Kidney (tissue), 13 donors: ENCODE measurements at regions not wholly inside any gene's neighbourhood (a gene's known extent, or its start where the extent isn't known, plus 50 kb on each side); places are given as distances from the start of the nearest gene placed in this dataset.
A peak's percentile ranks its signal among the peaks of the same experiment; 100 is the strongest.

Source experiments
- DNase-seq, 5 donors: peaks; one replicate each; pipeline ENCODE4 v3.0.0-alpha.2; 2013 to 2020
- FAIRE-seq: peaks from 2 replicates; lab custom pipeline; 2012; peaks lifted over from hg19 to GRCh38; lab: Jason Lieb, UNC
- H3K27ac ChIP-seq, 2 donors: one replicate each; pipeline ENCODE4 v1.7.0; 2013; ENCODE audit warnings: low read depth in 2 of 2, low read length in 2 of 2, inconsistent platforms in 1 of 2
- H3K27me3 ChIP-seq: one replicate; pipeline ENCODE4 v1.7.1; 2013; ENCODE audit warnings: low read length, inconsistent platforms; ENCODE audit not compliant: control insufficient read depth, insufficient read depth
- H3K36me3 ChIP-seq, 3 donors: one replicate each; pipeline versions ENCODE4 v1.7.0 to v1.7.1; 2013; ENCODE audit warnings: low read length in 3 of 3, control low read depth in 1 of 3, inconsistent platforms in 1 of 3; ENCODE audit not compliant: insufficient read depth in 3 of 3, control insufficient read depth in 2 of 3
- H3K4me1 ChIP-seq, 3 donors: one replicate each; pipeline versions ENCODE4 v1.7.0 to v1.7.1; 2013; ENCODE audit warnings: low read length in 3 of 3, inconsistent platforms in 1 of 3, low read depth in 1 of 3; ENCODE audit not compliant: control insufficient read depth in 2 of 3, insufficient read depth in 2 of 3
- H3K4me3 ChIP-seq, 3 donors: one replicate each; pipeline versions ENCODE4 v1.7.0 to v1.8.1; 2013; ENCODE audit warnings: low read length in 3 of 3, control low read depth in 1 of 3, inconsistent platforms in 1 of 3
- H3K9ac ChIP-seq, 3 donors: one replicate each; pipeline versions ENCODE4 v1.7.0 to v1.7.1; 2013; ENCODE audit warnings: low read length in 3 of 3, control low read depth in 1 of 3, inconsistent platforms in 1 of 3
- H3K9me3 ChIP-seq, 3 donors: one replicate each; pipeline versions ENCODE4 v1.7.0 to v1.7.1; 2013; ENCODE audit warnings: low read length in 3 of 3, control low read depth in 1 of 3, inconsistent platforms in 1 of 3; ENCODE audit not compliant: control insufficient read depth in 2 of 3, insufficient read depth in 1 of 3
- CTCF ChIP-seq: IDR thresholded peaks from 3 replicates; pipeline ENCODE4 v1.5.1; 2012; ENCODE audit warnings: mild to moderate bottlenecking, moderate library complexity, borderline replicate concordance; ENCODE audit not compliant: insufficient read depth; ENCODE audit errors: extremely low read depth
- intact Hi-C: fragments of 100-400 bp; cut with DNase I; formaldehyde crosslinking; loops from one replicate; pipeline ENCODE4 v1.11.1; 2022
- donor health status: control.
- donor health status: control.
- donor health status: control.
- donor health status: control.
- donor health status: control.
- donor health status: DM: yes; HTN: yes; CAD: no.
- donor health status: Normal renal cell carcinoma (clear cell type).

GRCh38 chr5:175321927-175322532 is 122.0 kb downstream of the DRD1 start:
- Histone ChIP-seq H3K27me3 (no peaks in the 10 kb centered on the region), H3K4me1 (no peaks in the 10 kb centered on the region), H3K36me3 (no peaks in the 10 kb centered on the region), H3K4me3 (no peak overlapping the region), H3K9ac (no peak overlapping the region), H3K27ac (no peak overlapping the region), H3K9me3 (no peaks in the 10 kb centered on the region)
- intact Hi-C loops: no loop called here
- TF ChIP-seq CTCF: no peak
- FAIRE-seq (no peak), DNase-seq (peak in 4 of 5 donors; percentile 47 to 89 (median 76))

DNA sequence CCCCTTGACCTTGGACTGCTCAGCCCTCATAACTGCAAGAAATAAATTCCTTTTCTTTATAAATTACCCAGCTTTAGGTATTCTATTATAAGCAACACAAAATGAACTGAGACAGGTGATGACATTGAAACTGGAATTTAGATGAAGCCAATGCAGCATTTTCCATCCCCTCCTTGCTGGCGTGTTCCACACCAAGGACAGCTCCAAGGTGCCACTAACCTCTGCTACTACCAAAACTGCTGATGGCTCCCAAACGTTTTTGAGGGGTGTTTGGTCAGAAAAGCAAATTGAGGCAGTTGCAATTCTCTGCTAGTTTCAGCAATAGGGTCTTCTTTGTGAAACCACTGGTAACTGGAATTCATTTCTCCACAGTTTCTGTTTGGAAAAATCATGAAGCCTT is 124.8 kb downstream of the DRD1 start:
- FAIRE-seq: no peak
- Histone ChIP-seq H3K4me1 (no peaks in the 10 kb centered on the region), H3K27ac (no peak overlapping the region), H3K9ac (no peak overlapping the region), H3K9me3 (no peaks in the 10 kb centered on the region), H3K4me3 (no peak overlapping the region), H3K27me3 (no peaks in the 10 kb centered on the region), H3K36me3 (no peaks in the 10 kb centered on the region)
- intact Hi-C loops: no loop called here
- no peak for DNase-seq
- TF ChIP-seq CTCF: no peak

DNA sequence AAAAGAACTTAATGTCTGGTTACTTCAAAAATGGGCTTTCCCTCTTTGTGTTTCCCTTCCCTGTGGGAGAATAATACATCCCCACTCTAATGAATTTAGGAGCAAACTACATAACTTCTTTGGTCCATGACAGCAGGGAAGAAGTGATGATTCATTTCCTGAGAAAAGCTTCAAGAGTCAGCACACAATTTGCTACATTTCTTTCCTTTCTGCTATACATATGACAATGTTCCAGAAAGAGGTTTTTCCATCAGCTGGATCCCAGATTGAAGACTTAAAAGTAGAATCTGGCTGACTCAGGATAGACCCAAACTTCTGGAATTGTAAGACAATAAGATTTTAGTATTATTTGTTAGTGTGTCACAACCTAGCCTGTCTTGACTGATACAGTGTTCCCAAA is 126.1 kb downstream of the DRD1 start:
- TF ChIP-seq CTCF: no peak
- Histone ChIP-seq H3K9ac (no peak overlapping the region), H3K27ac (no peak overlapping the region), H3K4me3 (no peak overlapping the region), H3K9me3 (no peaks in the 10 kb centered on the region), H3K27me3 (no peaks in the 10 kb centered on the region), H3K4me1 (no peaks in the 10 kb centered on the region), H3K36me3 (no peaks in the 10 kb centered on the region)
- DNase-seq (no peak), FAIRE-seq (no peak)
- intact Hi-C loops: no loop called here
